GM23338 (cell line): ENCODE measurements at regions not wholly inside any gene's neighbourhood (a gene's known extent, or its start where the extent isn't known, plus 50 kb on each side); places are given as distances from the start of the nearest gene placed in this dataset.

ENCODE experiments used
- ATAC-seq: fragments of 200-7000 bp; cut with Tn5 transposase; 3 replicates; pipeline ENCODE4 v1.9.1; 2020
- DNase-seq: peaks from one replicate; pipeline ENCODE4 v3.0.0-alpha.2; 2015; ENCODE audit warnings: low spot score
- H2AFZ ChIP-seq: fragments of 200-600 bp; sonication (generic); 2 replicates; pipeline ENCODE4 v1.8.0; 2016; ENCODE audit warnings: antibody characterized with exemption, mild to moderate bottlenecking, moderate library complexity
- H3F3A ChIP-seq: fragments of 200-600 bp; sonication (generic); replicated peaks from 2 replicates; pipeline ENCODE4 v1.8.0; 2017; ENCODE audit warnings: antibody characterized with exemption, mixed run types, low read depth
- H3K27ac ChIP-seq: fragments of 200-600 bp; sonication (generic); 2 replicates; pipeline ENCODE4 v1.6.1; 2016; ENCODE audit warnings: low read depth
- H3K27me3 ChIP-seq: fragments of 200-600 bp; sonication (generic); 2 replicates; pipeline ENCODE4 v1.8.0; 2016; ENCODE audit warnings: mild to moderate bottlenecking, mixed run types, moderate library complexity; ENCODE audit not compliant: insufficient read depth
- H3K36me3 ChIP-seq: fragments of 200-600 bp; sonication (generic); 2 replicates; pipeline ENCODE4 v1.8.0; 2016; ENCODE audit warnings: mild to moderate bottlenecking; ENCODE audit not compliant: insufficient read depth
- H3K4me1 ChIP-seq: fragments of 200-600 bp; sonication (generic); 2 replicates; pipeline ENCODE4 v1.8.0; 2016; ENCODE audit warnings: mild to moderate bottlenecking, moderate library complexity; ENCODE audit not compliant: insufficient read depth
- H3K4me2 ChIP-seq: fragments of 200-600 bp; sonication (generic); 2 replicates; pipeline ENCODE4 v1.7.1; 2017; ENCODE audit warnings: mixed run types
- H3K4me3 ChIP-seq: fragments of 200-600 bp; sonication (generic); 2 replicates; pipeline ENCODE4 v1.6.1; 2016; ENCODE audit warnings: mixed run types
- H3K79me2 ChIP-seq: fragments of 200-600 bp; sonication (generic); replicated peaks from 2 replicates; pipeline ENCODE4 v1.8.0; 2017; ENCODE audit warnings: mild to moderate bottlenecking; ENCODE audit not compliant: insufficient read depth
- H3K9me2 ChIP-seq: fragments of 200-600 bp; sonication (generic); 2 replicates; pipeline ENCODE4 v1.8.0; 2017; ENCODE audit not compliant: insufficient read depth
- H4K20me1 ChIP-seq: fragments of 200-600 bp; sonication (generic); replicated peaks from 2 replicates; pipeline ENCODE4 v1.8.0; 2017; ENCODE audit warnings: mild to moderate bottlenecking; ENCODE audit not compliant: insufficient read depth
- H3K27ac Mint-ChIP-seq: 2 replicates; pipeline ENCODE4 v1.8.0; 2020; ENCODE audit warnings: inconsistent platforms, mild to moderate bottlenecking, moderate library complexity, mixed read lengths
- H3K27me3 Mint-ChIP-seq: 3 replicates; pipeline ENCODE4 v1.8.0; 2022; ENCODE audit warnings: low read depth, mild to moderate bottlenecking, moderate library complexity, mixed read lengths, inconsistent platforms; ENCODE audit not compliant: insufficient read depth, poor library complexity
- H3K36me3 Mint-ChIP-seq: 3 replicates; pipeline ENCODE4 v1.8.0; 2021; ENCODE audit warnings: low read depth, mild to moderate bottlenecking, inconsistent platforms, moderate library complexity, mixed read lengths
- H3K4me1 Mint-ChIP-seq: 3 replicates; pipeline ENCODE4 v1.8.0; 2020; ENCODE audit warnings: mild to moderate bottlenecking, inconsistent platforms, mixed read lengths
- H3K4me3 Mint-ChIP-seq: 3 replicates; pipeline ENCODE4 v1.8.0; 2021; ENCODE audit warnings: moderate library complexity, mild to moderate bottlenecking, inconsistent platforms, mixed read lengths
- H3K9me3 Mint-ChIP-seq: 3 replicates; pipeline ENCODE4 v1.8.0; 2020; ENCODE audit warnings: moderate library complexity, mild to moderate bottlenecking, inconsistent platforms, mixed read lengths
- EZH2 ChIP-seq: fragments of 200-600 bp; sonication (generic); IDR thresholded peaks from one replicate; pipeline ENCODE4 v1.8.0; 2017; ENCODE audit warnings: antibody characterized with exemption, mild to moderate bottlenecking, low read depth; ENCODE audit not compliant: unreplicated experiment
- JUNB ChIP-seq: IDR thresholded peaks from one replicate; pipeline ENCODE4 v1.6.1; 2016; ENCODE audit warnings: antibody characterized with exemption; ENCODE audit not compliant: unreplicated experiment
- POLR2AphosphoS5 ChIP-seq: IDR thresholded peaks from 2 replicates; pipeline ENCODE4 v1.6.1; 2016; ENCODE audit warnings: antibody characterized with exemption, low read depth
- REST ChIP-seq: IDR thresholded peaks from one replicate; pipeline ENCODE4 v1.6.1; 2018; ENCODE audit warnings: antibody characterized with exemption; ENCODE audit not compliant: unreplicated experiment
- STAT1 ChIP-seq: IDR thresholded peaks from one replicate; pipeline ENCODE4 v1.6.1; 2016; ENCODE audit warnings: antibody characterized with exemption; ENCODE audit not compliant: unreplicated experiment
- TF ChIP-seq, protein P1 (sequence below): fragments of 250-450 bp; sonication (Bioruptor Pico); IDR thresholded peaks from 2 replicates; pipeline ENCODE4 v1.5.0; 2020; ENCODE audit warnings: mild to moderate bottlenecking, moderate library complexity
- TF ChIP-seq, protein P2 (sequence below), 2 experiments: fragments of 200-600 bp in 1 of 2; sonication (generic) in 1 of 2; conservative IDR thresholded peaks; 2 replicates each; pipeline versions ENCODE4 v1.5.1 to v1.6.1; 2016 to 2017; ENCODE audit warnings: antibody characterized with exemption in 2 of 2, low read depth in 2 of 2, mild to moderate bottlenecking in 2 of 2, moderate library complexity in 1 of 2
- TF ChIP-seq, protein P3 (sequence below): IDR thresholded peaks from 2 replicates; pipeline ENCODE4 v1.6.1; 2016; ENCODE audit warnings: antibody characterized with exemption

DNA sequence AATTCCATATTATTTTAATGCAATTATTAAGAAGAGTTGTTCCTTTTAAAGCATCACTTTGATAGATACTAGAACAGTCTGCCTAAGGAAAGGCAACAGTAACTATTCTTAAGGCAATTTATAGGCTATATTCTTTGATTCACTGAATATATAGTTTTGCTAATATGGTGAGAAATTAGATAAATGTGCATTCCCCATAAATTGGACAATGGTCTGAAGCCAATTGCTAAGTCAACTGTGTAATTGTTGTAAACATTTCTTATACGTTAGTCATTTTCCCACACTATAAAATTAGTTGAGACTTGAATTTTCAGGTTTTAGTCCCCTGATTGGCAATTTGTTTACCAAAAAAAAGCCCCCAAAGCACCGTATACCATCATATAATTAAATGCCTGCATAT lies 263.0 kb upstream of the NECTIN3 start (continued):
- TF ChIP-seq, protein P1, sequence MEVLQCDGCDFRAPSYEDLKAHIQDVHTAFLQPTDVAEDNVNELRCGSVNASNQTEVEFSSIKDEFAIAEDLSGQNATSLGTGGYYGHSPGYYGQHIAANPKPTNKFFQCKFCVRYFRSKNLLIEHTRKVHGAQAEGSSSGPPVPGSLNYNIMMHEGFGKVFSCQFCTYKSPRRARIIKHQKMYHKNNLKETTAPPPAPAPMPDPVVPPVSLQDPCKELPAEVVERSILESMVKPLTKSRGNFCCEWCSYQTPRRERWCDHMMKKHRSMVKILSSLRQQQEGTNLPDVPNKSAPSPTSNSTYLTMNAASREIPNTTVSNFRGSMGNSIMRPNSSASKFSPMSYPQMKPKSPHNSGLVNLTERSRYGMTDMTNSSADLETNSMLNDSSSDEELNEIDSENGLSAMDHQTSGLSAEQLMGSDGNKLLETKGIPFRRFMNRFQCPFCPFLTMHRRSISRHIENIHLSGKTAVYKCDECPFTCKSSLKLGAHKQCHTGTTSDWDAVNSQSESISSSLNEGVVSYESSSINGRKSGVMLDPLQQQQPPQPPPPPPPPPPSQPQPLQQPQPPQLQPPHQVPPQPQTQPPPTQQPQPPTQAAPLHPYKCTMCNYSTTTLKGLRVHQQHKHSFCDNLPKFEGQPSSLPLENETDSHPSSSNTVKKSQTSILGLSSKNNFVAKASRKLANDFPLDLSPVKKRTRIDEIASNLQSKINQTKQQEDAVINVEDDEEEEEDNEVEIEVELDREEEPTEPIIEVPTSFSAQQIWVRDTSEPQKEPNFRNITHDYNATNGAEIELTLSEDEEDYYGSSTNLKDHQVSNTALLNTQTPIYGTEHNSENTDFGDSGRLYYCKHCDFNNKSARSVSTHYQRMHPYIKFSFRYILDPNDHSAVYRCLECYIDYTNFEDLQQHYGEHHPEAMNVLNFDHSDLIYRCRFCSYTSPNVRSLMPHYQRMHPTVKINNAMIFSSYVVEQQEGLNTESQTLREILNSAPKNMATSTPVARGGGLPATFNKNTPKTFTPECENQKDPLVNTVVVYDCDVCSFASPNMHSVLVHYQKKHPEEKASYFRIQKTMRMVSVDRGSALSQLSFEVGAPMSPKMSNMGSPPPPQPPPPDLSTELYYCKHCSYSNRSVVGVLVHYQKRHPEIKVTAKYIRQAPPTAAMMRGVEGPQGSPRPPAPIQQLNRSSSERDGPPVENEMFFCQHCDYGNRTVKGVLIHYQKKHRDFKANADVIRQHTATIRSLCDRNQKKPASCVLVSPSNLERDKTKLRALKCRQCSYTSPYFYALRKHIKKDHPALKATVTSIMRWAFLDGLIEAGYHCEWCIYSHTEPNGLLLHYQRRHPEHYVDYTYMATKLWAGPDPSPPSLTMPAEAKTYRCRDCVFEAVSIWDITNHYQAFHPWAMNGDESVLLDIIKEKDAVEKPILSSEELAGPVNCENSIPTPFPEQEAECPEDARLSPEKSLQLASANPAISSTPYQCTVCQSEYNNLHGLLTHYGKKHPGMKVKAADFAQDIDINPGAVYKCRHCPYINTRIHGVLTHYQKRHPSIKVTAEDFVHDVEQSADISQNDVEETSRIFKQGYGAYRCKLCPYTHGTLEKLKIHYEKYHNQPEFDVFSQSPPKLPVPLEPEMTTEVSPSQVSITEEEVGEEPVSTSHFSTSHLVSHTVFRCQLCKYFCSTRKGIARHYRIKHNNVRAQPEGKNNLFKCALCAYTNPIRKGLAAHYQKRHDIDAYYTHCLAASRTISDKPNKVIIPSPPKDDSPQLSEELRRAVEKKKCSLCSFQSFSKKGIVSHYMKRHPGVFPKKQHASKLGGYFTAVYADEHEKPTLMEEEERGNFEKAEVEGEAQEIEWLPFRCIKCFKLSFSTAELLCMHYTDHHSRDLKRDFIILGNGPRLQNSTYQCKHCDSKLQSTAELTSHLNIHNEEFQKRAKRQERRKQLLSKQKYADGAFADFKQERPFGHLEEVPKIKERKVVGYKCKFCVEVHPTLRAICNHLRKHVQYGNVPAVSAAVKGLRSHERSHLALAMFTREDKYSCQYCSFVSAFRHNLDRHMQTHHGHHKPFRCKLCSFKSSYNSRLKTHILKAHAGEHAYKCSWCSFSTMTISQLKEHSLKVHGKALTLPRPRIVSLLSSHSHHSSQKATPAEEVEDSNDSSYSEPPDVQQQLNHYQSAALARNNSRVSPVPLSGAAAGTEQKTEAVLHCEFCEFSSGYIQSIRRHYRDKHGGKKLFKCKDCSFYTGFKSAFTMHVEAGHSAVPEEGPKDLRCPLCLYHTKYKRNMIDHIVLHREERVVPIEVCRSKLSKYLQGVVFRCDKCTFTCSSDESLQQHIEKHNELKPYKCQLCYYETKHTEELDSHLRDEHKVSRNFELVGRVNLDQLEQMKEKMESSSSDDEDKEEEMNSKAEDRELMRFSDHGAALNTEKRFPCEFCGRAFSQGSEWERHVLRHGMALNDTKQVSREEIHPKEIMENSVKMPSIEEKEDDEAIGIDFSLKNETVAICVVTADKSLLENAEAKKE (CRISPR knock-in tag): no peak

DNA sequence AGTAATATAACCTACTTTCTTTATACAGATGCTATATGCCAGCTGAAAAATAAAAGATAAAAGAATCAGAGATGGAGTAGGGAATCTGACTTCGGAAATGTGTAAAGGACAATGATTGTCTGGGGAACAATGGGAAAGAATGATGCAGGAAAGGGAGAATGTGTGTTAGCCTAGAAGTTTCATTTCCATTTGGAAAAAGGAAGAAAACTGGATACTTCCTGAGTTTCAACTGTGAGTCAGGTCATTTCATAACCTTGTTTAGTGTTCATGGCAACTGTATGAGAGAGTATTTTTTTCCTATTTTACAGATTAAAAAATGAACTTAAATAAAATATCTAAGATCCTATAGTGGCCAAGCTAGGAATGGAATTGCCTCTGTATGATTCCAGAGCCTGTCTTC lies 261.3 kb upstream of the NECTIN3 start:
- Mint-ChIP-seq H3K9me3 (no peaks in the 10 kb centered on the region), H3K36me3 (no peaks in the 10 kb centered on the region), H3K4me1 (no peaks in the 10 kb centered on the region), H3K27me3 (no peaks in the 10 kb centered on the region), H3K4me3 (no peak overlapping the region), H3K27ac (no peak overlapping the region)
- Histone ChIP-seq H3K79me2 (no peaks in the 10 kb centered on the region), H3K4me1 (no peaks in the 10 kb centered on the region), H3K9me2 (no peaks in the 10 kb centered on the region; the same call in 1 of the 2 replicates), H3K4me2 (no peak overlapping the region), H3K27ac (no peak overlapping the region), H3K27me3 (no peaks in the 10 kb centered on the region), H3K36me3 (no peaks in the 10 kb centered on the region), H4K20me1 (no peaks in the 10 kb centered on the region), H3F3A (no peaks in the 10 kb centered on the region), H2AFZ (no peak overlapping the region), H3K4me3 (no peak overlapping the region)
- ATAC-seq (no peak), DNase-seq (no peak)
- no peak for TF ChIP-seq REST
- TF ChIP-seq JUNB: no peak
- TF ChIP-seq STAT1: no peak
- TF ChIP-seq POLR2AphosphoS5: no peak
- no peak for TF ChIP-seq EZH2
- TF ChIP-seq, protein P2, sequence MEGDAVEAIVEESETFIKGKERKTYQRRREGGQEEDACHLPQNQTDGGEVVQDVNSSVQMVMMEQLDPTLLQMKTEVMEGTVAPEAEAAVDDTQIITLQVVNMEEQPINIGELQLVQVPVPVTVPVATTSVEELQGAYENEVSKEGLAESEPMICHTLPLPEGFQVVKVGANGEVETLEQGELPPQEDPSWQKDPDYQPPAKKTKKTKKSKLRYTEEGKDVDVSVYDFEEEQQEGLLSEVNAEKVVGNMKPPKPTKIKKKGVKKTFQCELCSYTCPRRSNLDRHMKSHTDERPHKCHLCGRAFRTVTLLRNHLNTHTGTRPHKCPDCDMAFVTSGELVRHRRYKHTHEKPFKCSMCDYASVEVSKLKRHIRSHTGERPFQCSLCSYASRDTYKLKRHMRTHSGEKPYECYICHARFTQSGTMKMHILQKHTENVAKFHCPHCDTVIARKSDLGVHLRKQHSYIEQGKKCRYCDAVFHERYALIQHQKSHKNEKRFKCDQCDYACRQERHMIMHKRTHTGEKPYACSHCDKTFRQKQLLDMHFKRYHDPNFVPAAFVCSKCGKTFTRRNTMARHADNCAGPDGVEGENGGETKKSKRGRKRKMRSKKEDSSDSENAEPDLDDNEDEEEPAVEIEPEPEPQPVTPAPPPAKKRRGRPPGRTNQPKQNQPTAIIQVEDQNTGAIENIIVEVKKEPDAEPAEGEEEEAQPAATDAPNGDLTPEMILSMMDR (conservative IDR thresholded peaks at IDR 0.05; ENCODE audit: low read depth in 2 of 2): no peak
- TF ChIP-seq, protein P3, sequence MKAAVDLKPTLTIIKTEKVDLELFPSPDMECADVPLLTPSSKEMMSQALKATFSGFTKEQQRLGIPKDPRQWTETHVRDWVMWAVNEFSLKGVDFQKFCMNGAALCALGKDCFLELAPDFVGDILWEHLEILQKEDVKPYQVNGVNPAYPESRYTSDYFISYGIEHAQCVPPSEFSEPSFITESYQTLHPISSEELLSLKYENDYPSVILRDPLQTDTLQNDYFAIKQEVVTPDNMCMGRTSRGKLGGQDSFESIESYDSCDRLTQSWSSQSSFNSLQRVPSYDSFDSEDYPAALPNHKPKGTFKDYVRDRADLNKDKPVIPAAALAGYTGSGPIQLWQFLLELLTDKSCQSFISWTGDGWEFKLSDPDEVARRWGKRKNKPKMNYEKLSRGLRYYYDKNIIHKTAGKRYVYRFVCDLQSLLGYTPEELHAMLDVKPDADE: no peak
